ENCODE measurements at regions not wholly inside any gene's neighbourhood (a gene's known extent, or its start where the extent isn't known, plus 50 kb on each side); places are given as distances from the start of the nearest gene placed in this dataset.

GRCh38 chr9:80602291-80602690, 1030.5 kb downstream of the TLE4 start:
- TF ChIP-seq CTCF (IDR thresholded peaks at IDR 0.05; ENCODE audit: extremely low read depth in 1 of 2, insufficient read depth in 1 of 2, low read depth in 1 of 2, low read length in 2 of 2): no peak
- TF ChIP-seq POLR2A (IDR thresholded peaks at IDR 0.05; ENCODE audit: low read depth, low read length): no peak
- TF ChIP-seq EZH2 (IDR thresholded peaks at IDR 0.05; ENCODE audit: borderline replicate concordance, low read depth, low read length, severe bottlenecking): no peak
- no peak for TF ChIP-seq MYC (IDR thresholded peaks at IDR 0.05; ENCODE audit: low read depth, low read length)
- no peak for TF ChIP-seq POLR2AphosphoS5 (IDR thresholded peaks at IDR 0.05; ENCODE audit: insufficient read depth, low read depth, low read length)
- no peak for TF ChIP-seq FOS (IDR thresholded peaks at IDR 0.05; ENCODE audit: borderline replicate concordance, insufficient read depth, low read length)
- TF ChIP-seq JUN (IDR thresholded peaks at IDR 0.05; ENCODE audit: borderline replicate concordance, insufficient read depth, insufficient read length, low read depth): no peak
- TF ChIP-seq MAX (IDR thresholded peaks at IDR 0.05; ENCODE audit: insufficient read depth, insufficient read length): no peak
